SJCRH30 (cell line): ENCODE measurements at regions not wholly inside any gene's neighbourhood (a gene's known extent, or its start where the extent isn't known, plus 50 kb on each side); places are given as distances from the start of the nearest gene placed in this dataset.

Experiments
- DNase-seq, 2 experiments: peaks; one replicate each; pipeline ENCODE4 v3.0.0-alpha.2; 2015 to 2020
- H3K27ac ChIP-seq: fragments of 250-450 bp; sonication (Bioruptor Pico); 2 replicates; pipeline ENCODE4 v1.5.1; 2020; ENCODE audit warnings: mild to moderate bottlenecking, moderate library complexity
- H3K27me3 ChIP-seq: fragments of 250-450 bp; sonication (Bioruptor Pico); 2 replicates; pipeline ENCODE4 v1.5.1; 2020; ENCODE audit warnings: mild to moderate bottlenecking, moderate library complexity
- H3K36me3 ChIP-seq: fragments of 250-450 bp; sonication (Bioruptor Pico); 2 replicates; pipeline ENCODE4 v1.5.1; 2020; ENCODE audit warnings: mild to moderate bottlenecking, moderate library complexity
- H3K4me1 ChIP-seq: fragments of 250-450 bp; sonication (Bioruptor Pico); 2 replicates; pipeline ENCODE4 v1.5.1; 2020; ENCODE audit warnings: mild to moderate bottlenecking, moderate library complexity
- H3K4me3 ChIP-seq: fragments of 250-450 bp; sonication (Bioruptor Pico); 2 replicates; pipeline ENCODE4 v1.5.1; 2020; ENCODE audit warnings: mild to moderate bottlenecking, moderate library complexity
- H3K9me3 ChIP-seq: fragments of 250-450 bp; sonication (Bioruptor Pico); replicated peaks from 2 replicates; pipeline ENCODE4 v1.5.1; 2020; ENCODE audit warnings: mild to moderate bottlenecking, moderate library complexity

DNA sequence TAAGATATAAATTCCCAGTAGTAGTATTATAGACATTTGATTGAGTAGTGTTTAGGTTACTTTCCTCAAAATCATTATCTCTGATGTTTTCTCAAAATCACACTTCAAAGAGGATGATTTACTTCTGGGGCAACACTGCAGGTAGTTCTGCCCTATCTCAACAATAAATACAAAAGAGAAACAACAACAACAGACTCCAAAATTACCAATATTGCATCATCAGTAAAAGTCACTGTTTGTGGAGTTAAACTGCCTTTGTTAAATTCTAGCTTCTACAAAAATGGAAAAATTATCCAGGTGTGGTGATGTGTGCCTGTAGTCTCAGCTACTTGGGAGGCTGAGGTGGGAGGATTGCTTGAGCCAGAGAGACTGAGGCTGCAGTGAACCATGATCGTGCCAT is 637.6 kb upstream of the ZNF608 start:
- no peaks in the 10 kb centered on the region for H3K27me3 ChIP-seq
- H3K4me3 ChIP-seq: no peak overlapping the region
- DNase-seq: no peak
- H3K27ac ChIP-seq: no peak overlapping the region
- no peaks in the 10 kb centered on the region for H3K9me3 ChIP-seq
- H3K36me3 ChIP-seq: no peaks in the 10 kb centered on the region
- no peaks in the 10 kb centered on the region for H3K4me1 ChIP-seq

DNA sequence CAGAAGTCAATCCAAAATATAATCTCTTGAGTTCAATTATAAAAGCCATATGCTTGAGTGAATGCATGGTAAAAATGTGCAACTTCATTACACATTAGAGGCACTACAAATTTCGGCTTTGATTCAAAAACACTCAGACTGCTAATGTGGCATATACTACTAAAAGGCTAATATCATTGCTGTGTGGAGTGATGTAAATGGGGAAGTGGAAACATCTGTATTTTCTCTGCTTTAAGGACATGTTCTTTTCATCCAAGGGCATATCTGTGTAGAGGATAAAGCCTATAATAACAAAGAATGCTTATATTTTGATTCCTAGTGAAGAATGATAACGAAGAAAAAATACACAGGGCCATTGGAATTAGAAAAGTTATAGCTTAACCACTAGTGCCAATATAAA is 643.9 kb upstream of the ZNF608 start:
- no peaks in the 10 kb centered on the region for H3K4me1 ChIP-seq
- H3K4me3 ChIP-seq: no peak overlapping the region
- no peaks in the 10 kb centered on the region for H3K36me3 ChIP-seq
- DNase-seq: no peak
- H3K27me3 ChIP-seq: no peaks in the 10 kb centered on the region
- H3K9me3 ChIP-seq: no peaks in the 10 kb centered on the region
- H3K27ac ChIP-seq: no peak overlapping the region

DNA sequence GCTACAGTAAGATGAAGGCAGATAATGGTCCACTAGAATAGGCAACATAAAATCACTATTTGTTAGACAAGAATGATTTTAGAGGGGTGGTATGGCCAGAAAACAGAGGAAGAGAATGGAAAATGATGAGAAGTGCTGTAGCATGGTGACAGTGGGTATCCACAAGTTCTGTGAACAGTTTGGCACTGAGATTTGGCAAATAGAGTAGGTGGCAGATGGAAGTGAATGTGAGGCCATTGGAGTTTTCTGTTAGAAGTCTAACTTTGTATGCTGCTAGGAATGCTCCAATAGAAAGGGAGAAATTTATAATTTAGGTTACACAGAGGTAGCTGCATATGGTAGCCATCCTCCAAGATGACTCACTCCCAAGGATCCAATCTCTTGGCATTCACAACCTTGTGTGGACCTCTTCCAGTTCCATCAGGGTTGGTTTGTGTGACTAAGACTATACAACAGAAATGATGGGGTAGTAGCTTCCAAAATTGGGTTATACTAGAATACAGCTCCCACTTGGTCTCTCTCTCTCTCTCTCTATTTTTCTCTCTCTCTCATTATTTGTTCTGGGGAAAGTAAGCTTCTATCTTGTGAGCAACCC is 646.9 kb upstream of the ZNF608 start:
- H3K4me1 ChIP-seq: no peaks in the 10 kb centered on the region
- H3K27ac ChIP-seq: no peak overlapping the region
- no peaks in the 10 kb centered on the region for H3K27me3 ChIP-seq
- H3K9me3 ChIP-seq: peaks cover 6% of the 10 kb centered on the region; the same call in 1 of the 2 replicates
- no peaks in the 10 kb centered on the region for H3K36me3 ChIP-seq
- DNase-seq: no peak
- no peak overlapping the region for H3K4me3 ChIP-seq

- Histone ChIP-seq H3K27ac (no peak overlapping the region), H3K4me3 (no peak overlapping the region), H3K27me3 (no peaks in the 10 kb centered on the region), H3K9me3 (peaks cover 6% of the 10 kb centered on the region; the same call in 1 of the 2 replicates), H3K4me1 (no peaks in the 10 kb centered on the region), H3K36me3 (no peaks in the 10 kb centered on the region)
- no peak for DNase-seq
Measured at GRCh38 chr5:125394661-125395280, 648.3 kb upstream of the ZNF608 start.

DNA sequence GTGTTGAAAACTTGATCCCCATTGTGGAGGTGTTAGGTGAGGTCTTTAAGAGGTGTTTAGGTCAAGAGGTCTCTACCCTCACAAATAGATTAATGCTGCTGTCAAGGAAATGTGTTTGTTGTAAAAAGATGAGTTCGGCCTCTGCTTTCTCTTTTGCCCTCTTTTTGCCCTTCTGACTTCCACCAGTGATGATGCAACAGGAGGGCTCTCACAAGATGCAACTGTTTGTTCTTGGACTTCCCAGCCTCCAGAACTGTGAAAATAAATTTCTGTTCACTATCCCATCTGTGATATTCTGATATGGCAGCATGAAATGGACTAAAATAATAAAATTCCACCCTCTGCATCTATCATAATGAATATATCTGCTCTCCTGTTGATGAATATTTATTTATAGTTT is 650.0 kb upstream of the ZNF608 start:
- Histone ChIP-seq H3K9me3 (peaks cover 6% of the 10 kb centered on the region; the same call in 1 of the 2 replicates), H3K4me3 (no peak overlapping the region), H3K27ac (no peak overlapping the region), H3K27me3 (no peaks in the 10 kb centered on the region), H3K36me3 (no peaks in the 10 kb centered on the region), H3K4me1 (no peaks in the 10 kb centered on the region)
- DNase-seq: no peak

DNA sequence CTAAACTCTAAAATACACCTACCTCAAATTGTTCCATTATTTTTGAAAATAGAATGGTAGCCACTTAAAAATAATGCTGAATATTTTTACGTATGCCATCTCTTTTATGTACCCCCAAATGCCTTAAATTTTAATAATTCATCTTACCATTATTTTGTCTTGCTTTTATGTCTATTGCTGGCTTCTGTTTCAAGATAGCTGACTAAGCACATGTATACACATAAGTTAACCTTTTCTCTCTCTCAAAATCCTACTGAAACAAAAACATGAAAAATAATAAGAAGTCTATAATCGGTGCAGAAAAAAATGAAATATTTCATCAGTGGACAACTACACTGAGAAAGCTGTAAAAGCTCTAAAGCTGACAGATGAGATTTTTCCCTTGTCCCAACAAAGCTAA is 652.0 kb upstream of the ZNF608 start:
- H3K36me3 ChIP-seq: no peaks in the 10 kb centered on the region
- no peak for DNase-seq

GRCh38 chr5:125399885-125400284 is 653.4 kb upstream of the ZNF608 start:
- no peaks in the 10 kb centered on the region for H3K36me3 ChIP-seq
- peaks cover 6% of the 10 kb centered on the region; the same call in 1 of the 2 replicates for H3K9me3 ChIP-seq
- H3K27ac ChIP-seq: no peak overlapping the region
- H3K4me1 ChIP-seq: no peaks in the 10 kb centered on the region
- no peaks in the 10 kb centered on the region for H3K27me3 ChIP-seq
- no peak for DNase-seq
- H3K4me3 ChIP-seq: no peak overlapping the region

More for the DNA sequence above, 652.0 kb upstream of the ZNF608 start:
- Histone ChIP-seq H3K27ac (no peak overlapping the region), H3K27me3 (no peaks in the 10 kb centered on the region), H3K4me1 (no peaks in the 10 kb centered on the region), H3K4me3 (no peak overlapping the region), H3K9me3 (peaks cover 6% of the 10 kb centered on the region; the same call in 1 of the 2 replicates)

DNA sequence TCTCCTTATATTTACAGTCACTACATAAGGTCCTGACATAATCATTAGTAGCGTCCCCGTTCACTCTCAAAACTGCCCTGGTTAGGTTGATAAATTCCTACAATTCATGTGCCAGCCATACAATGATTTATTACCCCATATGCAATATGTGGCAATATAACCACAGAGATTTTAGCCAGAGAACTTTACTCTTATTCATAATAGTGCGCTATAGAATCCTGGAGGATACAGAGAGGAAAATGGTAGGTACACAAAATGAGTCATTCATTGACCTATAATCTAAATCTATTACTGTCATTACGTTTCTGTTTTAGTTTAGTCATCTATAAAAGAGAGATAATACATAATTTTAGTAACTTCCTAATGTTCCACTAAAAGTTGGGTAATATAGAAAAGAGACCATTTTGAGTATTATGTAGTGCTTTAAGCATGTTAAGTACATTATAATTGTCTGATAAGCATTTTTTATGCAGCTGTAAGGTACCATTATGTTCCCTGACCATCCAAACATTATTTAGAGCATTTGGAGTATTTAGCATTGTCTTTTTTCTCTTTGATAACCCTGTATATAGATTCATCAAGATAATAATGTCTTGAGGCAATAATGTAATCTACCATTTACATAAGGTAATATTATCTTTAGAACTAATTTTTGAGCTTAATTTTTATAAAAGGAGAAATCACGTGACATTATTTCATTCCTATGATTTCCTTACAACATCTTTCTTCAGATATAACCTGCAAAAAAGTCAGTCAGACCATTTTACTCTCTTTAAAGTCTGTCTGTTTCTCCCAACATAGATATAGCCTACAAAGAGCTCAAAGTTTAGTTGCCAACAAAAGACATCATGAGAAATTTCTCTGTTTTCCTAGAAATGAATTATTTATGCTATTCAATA is 655.5 kb upstream of the ZNF608 start:
- DNase-seq: no peak
- H3K27ac ChIP-seq: no peak overlapping the region
- no peaks in the 10 kb centered on the region for H3K4me1 ChIP-seq

DNA sequence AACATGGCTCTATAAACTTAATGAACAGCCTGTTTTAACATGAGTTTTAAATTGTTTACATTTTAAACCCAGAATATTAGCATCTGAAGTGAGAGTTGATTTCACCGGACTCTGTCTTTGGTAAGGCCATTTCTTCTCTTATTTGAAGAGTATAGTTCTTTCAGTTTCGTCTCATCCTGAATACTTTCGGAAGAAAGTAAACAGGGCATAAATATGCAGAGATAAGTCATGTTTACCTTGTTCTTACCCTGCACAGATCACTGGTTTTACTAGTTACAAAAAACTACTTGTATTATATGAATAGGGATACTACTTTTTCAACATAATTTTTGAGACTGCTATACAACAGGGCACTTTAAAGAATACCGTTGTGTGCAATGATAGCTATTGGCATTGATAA is 656.3 kb upstream of the ZNF608 start:
- Histone ChIP-seq H3K4me3 (no peak overlapping the region), H3K27me3 (no peaks in the 10 kb centered on the region), H3K27ac (no peak overlapping the region), H3K36me3 (no peaks in the 10 kb centered on the region), H3K9me3 (no peaks in the 10 kb centered on the region; the same call in 1 of the 2 replicates), H3K4me1 (no peaks in the 10 kb centered on the region)
- no peak for DNase-seq

More for the DNA sequence above, 655.5 kb upstream of the ZNF608 start:
- H3K36me3 ChIP-seq: no peaks in the 10 kb centered on the region
- H3K4me3 ChIP-seq: no peak overlapping the region
- no peaks in the 10 kb centered on the region; the same call in 1 of the 2 replicates for H3K9me3 ChIP-seq
- H3K27me3 ChIP-seq: no peaks in the 10 kb centered on the region

GRCh38 chr5:125404056-125404455 is 657.6 kb upstream of the ZNF608 start:
- H3K27ac ChIP-seq: no peak overlapping the region
- H3K4me3 ChIP-seq: no peak overlapping the region
- H3K27me3 ChIP-seq: no peaks in the 10 kb centered on the region
- H3K36me3 ChIP-seq: no peaks in the 10 kb centered on the region
- no peak for DNase-seq
- no peaks in the 10 kb centered on the region; the same call in 1 of the 2 replicates for H3K4me1 ChIP-seq
- H3K9me3 ChIP-seq: no peaks in the 10 kb centered on the region; the same call in 1 of the 2 replicates

- Histone ChIP-seq H3K4me3 (no peak overlapping the region), H3K36me3 (no peaks in the 10 kb centered on the region), H3K27me3 (no peaks in the 10 kb centered on the region), H3K27ac (no peak overlapping the region), H3K4me1 (peaks cover 18% of the 10 kb centered on the region), H3K9me3 (no peaks in the 10 kb centered on the region; the same call in 1 of the 2 replicates)
- DNase-seq: peak in 1 of 2 experiments; percentile 10
Measured at GRCh38 chr5:125408448-125409233, 662.2 kb upstream of the ZNF608 start.

- Histone ChIP-seq H3K9me3 (no peaks in the 10 kb centered on the region; the same call in 1 of the 2 replicates), H3K27ac (no peak overlapping the region), H3K36me3 (no peaks in the 10 kb centered on the region), H3K27me3 (no peaks in the 10 kb centered on the region), H3K4me3 (no peak overlapping the region; the same call in 1 of the 2 replicates), H3K4me1 (peaks cover 18% of the 10 kb centered on the region)
- no peak for DNase-seq
Measured at GRCh38 chr5:125409234-125409860, 662.9 kb upstream of the ZNF608 start.

- Histone ChIP-seq H3K9me3 (no peaks in the 10 kb centered on the region; the same call in 1 of the 2 replicates), H3K27ac (peak overlapping the region; percentile 78), H3K4me1 (peaks cover 18% of the 10 kb centered on the region), H3K4me3 (no peak overlapping the region; the same call in 1 of the 2 replicates), H3K27me3 (no peaks in the 10 kb centered on the region), H3K36me3 (no peaks in the 10 kb centered on the region)
- peak in 1 of 2 experiments; percentile 21 for DNase-seq
Measured at GRCh38 chr5:125409861-125410536, 663.6 kb upstream of the ZNF608 start.
